Esophagus muscularis mucosa (tissue), 4 donors: ENCODE measurements at regions not wholly inside any gene's neighbourhood (a gene's known extent, or its start where the extent isn't known, plus 50 kb on each side); places are given as distances from the start of the nearest gene placed in this dataset.
A peak's percentile ranks its signal among the peaks of the same experiment; 100 is the strongest.

Source experiments
- DNase-seq: peaks from one replicate; pipeline ENCODE4 v3.0.0-alpha.2; 2017; ENCODE audit errors: extremely low spot score
- H3K27ac ChIP-seq, 4 donors: fragments of 200-600 bp; sonication (generic); replicated peaks in 1 of 4; 1 replicate in 3 of 4; 2 replicates in 1 of 4; pipeline ENCODE4 v1.5.1; 2016 to 2019; ENCODE audit warnings: mild to moderate bottlenecking in 1 of 4
- H3K27me3 ChIP-seq, 4 donors: fragments of 200-600 bp; sonication (generic); one replicate each; pipeline versions ENCODE4 v1.5.1 to v1.6.0; 2016 to 2019
- H3K36me3 ChIP-seq, 4 donors: fragments of 200-600 bp; sonication (generic); one replicate each; pipeline ENCODE4 v1.5.1; 2016 to 2019
- H3K4me1 ChIP-seq, 4 donors: fragments of 200-600 bp; sonication (generic); one replicate each; pipeline ENCODE4 v1.5.1; 2016 to 2019
- H3K4me3 ChIP-seq, 4 donors: fragments of 200-600 bp; sonication (generic); 1 replicate in 2 of 4; 2 replicates in 2 of 4; pipeline ENCODE4 v1.5.1; 2016 to 2019; ENCODE audit warnings: mild to moderate bottlenecking in 4 of 4, moderate library complexity in 1 of 4
- H3K9me3 ChIP-seq, 4 donors: fragments of 200-600 bp; sonication (generic); 1 replicate in 3 of 4; 2 replicates in 1 of 4; pipeline ENCODE4 v1.5.1; 2016 to 2019
- EP300 ChIP-seq: sonication (generic); formaldehyde crosslinking; IDR thresholded peaks from one replicate; pipeline ENCODE4 v1.6.1; 2017; ENCODE audit warnings: antibody characterized with exemption
- POLR2A ChIP-seq: fragments of 450-650 bp; IDR thresholded peaks from one replicate; pipeline ENCODE4 v1.6.1; 2017; ENCODE audit warnings: antibody characterized with exemption, moderate library complexity, mild to moderate bottlenecking, low read depth
- POLR2AphosphoS5 ChIP-seq, 2 donors: sonication (generic); formaldehyde crosslinking; IDR thresholded peaks; one replicate each; pipeline ENCODE4 v1.6.1; 2017; ENCODE audit warnings: antibody characterized with exemption in 2 of 2
- WGBS: methylation state at CpG from one replicate; pipeline ENCODE4 v1.1.5; 2018; 5-methylcytosine and 5-hydroxymethylcytosine counted together
- intact Hi-C: fragments of 100-400 bp; cut with DNase I; formaldehyde crosslinking; loops from one replicate; pipeline ENCODE4 v1.15.1; 2023
- TF ChIP-seq, protein P1 (sequence below), 3 experiments: fragments of 200-600 bp in 2 of 3; fragments of 450-650 bp in 1 of 3; sonication (generic) in 2 of 3; IDR thresholded peaks; one replicate each; pipeline ENCODE4 v1.5.1; 2017 to 2019; ENCODE audit warnings: antibody characterized with exemption in 3 of 3, mild to moderate bottlenecking in 2 of 3, moderate library complexity in 1 of 3

DNA sequence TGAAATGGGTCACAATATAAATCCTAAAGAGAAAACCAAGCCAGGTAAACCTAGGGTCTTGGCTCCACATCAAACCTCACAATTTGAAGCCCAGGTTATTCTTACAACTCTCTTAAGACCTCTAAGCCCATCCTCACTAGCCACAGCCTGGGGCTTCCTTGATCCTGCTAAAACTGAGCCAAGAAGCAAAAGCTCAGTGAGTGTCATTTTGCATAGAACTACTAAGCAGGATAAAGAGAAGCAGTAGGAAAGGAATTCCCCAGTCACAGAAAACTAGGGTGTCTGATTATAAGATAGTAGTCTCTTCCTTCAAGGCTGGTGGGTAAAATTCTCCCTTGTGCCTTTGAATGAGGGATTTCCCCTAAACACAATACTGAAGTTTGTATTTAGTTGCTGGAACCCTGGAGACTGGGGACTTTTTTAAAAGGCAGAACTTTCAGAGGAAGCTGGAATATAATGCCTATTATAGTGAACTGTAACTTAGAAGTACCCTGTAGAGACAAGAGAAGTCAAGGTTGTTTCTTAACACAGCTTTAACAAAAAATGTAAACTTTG is 196.6 kb upstream of the KIAA1217 start:
- DNase-seq: no peak
- intact Hi-C loops: no loop called here
- H3K4me1 ChIP-seq: peaks cover 0 to 9% (median 7%) of the 10 kb centered on the region in 4 donors
- TF ChIP-seq POLR2AphosphoS5 (IDR thresholded peaks at IDR 0.05) (no peak), EP300 (no peak), POLR2A (no peak)
- TF ChIP-seq, protein P1, sequence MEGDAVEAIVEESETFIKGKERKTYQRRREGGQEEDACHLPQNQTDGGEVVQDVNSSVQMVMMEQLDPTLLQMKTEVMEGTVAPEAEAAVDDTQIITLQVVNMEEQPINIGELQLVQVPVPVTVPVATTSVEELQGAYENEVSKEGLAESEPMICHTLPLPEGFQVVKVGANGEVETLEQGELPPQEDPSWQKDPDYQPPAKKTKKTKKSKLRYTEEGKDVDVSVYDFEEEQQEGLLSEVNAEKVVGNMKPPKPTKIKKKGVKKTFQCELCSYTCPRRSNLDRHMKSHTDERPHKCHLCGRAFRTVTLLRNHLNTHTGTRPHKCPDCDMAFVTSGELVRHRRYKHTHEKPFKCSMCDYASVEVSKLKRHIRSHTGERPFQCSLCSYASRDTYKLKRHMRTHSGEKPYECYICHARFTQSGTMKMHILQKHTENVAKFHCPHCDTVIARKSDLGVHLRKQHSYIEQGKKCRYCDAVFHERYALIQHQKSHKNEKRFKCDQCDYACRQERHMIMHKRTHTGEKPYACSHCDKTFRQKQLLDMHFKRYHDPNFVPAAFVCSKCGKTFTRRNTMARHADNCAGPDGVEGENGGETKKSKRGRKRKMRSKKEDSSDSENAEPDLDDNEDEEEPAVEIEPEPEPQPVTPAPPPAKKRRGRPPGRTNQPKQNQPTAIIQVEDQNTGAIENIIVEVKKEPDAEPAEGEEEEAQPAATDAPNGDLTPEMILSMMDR (IDR thresholded peaks at IDR 0.05): no peak
- no peaks in the 10 kb centered on the region for H3K9me3 ChIP-seq
- H3K4me3 ChIP-seq: no peak overlapping the region
- no peak overlapping the region for H3K27ac ChIP-seq
- no peaks in the 10 kb centered on the region for H3K36me3 ChIP-seq
- no peaks in the 10 kb centered on the region for H3K27me3 ChIP-seq

DNA sequence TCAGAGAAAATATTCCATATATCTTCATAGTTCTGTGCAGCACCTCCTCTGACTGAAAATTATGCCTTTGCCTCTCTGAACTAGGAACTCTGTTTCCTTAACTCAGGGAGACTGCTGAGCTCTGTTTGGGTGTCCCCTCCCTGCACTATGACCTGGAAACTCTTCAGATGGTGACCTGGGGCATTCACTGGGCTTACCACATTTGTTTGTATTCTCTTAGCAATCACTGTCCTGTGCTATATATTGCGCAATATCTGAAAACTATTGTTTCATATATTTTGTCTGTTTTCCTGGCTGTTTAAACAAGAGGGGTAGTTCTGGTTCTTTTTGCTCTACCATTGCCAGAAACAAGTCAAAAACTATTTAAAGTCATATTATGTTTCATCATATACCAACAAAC is 181.8 kb upstream of the KIAA1217 start:
- TF ChIP-seq, protein P1 (IDR thresholded peaks at IDR 0.05): no peak
- no peak for DNase-seq
- Histone ChIP-seq H3K36me3 (no peaks in the 10 kb centered on the region), H3K27me3 (no peaks in the 10 kb centered on the region), H3K9me3 (peaks cover 0 to 4% (median 0%) of the 10 kb centered on the region in 4 donors), H3K4me3 (no peak overlapping the region), H3K4me1 (no peaks in the 10 kb centered on the region), H3K27ac (no peak overlapping the region)
- WGBS: 100% methylated on average over 1 of the region's 1 CpG
- intact Hi-C loops: no loop called here

DNA sequence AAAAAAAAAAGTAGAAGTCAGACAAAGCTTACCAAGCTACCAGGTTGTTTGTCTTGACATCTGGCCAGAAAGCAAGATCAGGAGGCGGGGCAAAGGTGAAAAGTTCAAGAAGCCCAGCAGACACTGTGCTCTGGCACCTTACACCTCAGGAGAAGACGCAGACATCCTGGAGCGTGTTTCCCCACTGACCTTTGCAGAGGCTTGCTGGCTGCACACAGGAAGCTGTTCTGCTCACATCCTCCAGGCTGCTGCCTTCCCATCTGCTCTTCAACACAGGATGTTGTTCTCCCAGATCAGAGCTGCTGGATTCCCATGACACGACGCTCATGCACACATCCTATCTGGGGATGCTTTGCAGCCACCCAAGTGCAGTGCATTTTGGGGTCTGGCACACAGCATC is 174.4 kb upstream of the KIAA1217 start:
- no peaks in the 10 kb centered on the region for H3K4me1 ChIP-seq
- no peak for TF ChIP-seq EP300
- TF ChIP-seq POLR2AphosphoS5 (IDR thresholded peaks at IDR 0.05): peak in 1 of 2 donors; percentile 11
- H3K27me3 ChIP-seq: no peaks in the 10 kb centered on the region
- no peaks in the 10 kb centered on the region for H3K36me3 ChIP-seq
- no peaks in the 10 kb centered on the region for H3K9me3 ChIP-seq
- no peak overlapping the region for H3K27ac ChIP-seq
- WGBS: 68% methylated on average over 5 of the region's 5 CpGs
- no peak overlapping the region for H3K4me3 ChIP-seq
- no peak for DNase-seq
- intact Hi-C loops: no loop called here

DNA sequence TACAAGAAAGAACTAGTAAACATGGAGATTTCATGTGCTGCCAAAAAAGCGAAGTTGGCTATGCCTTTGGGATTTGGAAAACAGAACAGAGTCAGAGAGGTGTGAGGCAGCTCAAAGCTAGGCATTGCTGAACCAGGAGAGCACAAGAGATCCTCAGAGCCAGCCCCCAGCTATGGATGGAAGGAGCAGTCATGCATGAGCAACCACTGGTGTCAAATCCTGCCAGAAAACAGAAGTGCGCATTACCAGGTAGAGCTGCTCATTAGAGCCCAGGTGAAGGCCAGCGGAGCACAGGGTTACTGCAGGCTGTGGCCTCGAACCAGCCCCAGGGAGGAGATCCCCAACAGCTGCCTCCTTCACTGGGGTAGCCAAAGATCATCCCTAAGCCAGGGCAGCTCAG is 173.2 kb upstream of the KIAA1217 start:
- TF ChIP-seq EP300 (no peak), POLR2AphosphoS5 (IDR thresholded peaks at IDR 0.05) (no peak), POLR2A (no peak)
- TF ChIP-seq, protein P1 (IDR thresholded peaks at IDR 0.05): no peak
- H3K9me3 ChIP-seq: no peaks in the 10 kb centered on the region
- WGBS: 79% methylated on average over 3 of the region's 4 CpGs
- no peaks in the 10 kb centered on the region for H3K27me3 ChIP-seq
- H3K4me1 ChIP-seq: no peaks in the 10 kb centered on the region
- intact Hi-C loops: no loop called here
- no peak for DNase-seq
- no peak overlapping the region for H3K4me3 ChIP-seq
- no peaks in the 10 kb centered on the region for H3K36me3 ChIP-seq
- H3K27ac ChIP-seq: no peak overlapping the region

DNA sequence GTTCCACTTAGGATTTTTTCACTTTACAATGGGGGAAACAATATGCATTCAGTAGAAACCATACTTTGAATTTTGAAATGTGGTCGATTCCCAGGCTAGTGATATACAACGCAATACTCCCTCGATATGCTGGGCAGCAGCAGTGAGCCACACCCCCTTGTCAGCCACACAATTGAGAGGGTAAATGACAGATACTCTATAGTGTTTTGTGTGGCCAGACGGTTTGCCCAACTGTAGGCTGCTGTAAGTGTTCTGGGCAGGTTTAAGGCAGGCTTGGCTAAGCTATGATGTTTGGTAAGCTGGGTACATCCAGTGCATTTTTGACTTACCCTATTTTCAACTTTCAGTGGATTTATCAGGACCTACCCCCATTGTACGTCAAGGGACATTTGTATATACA is 169.6 kb upstream of the KIAA1217 start:
- H3K9me3 ChIP-seq: no peaks in the 10 kb centered on the region
- intact Hi-C loops: no loop called here
- WGBS: 89% methylated on average over 5 of the region's 5 CpGs
- H3K27ac ChIP-seq: no peak overlapping the region
- no peak overlapping the region for H3K4me3 ChIP-seq
- no peaks in the 10 kb centered on the region for H3K27me3 ChIP-seq
- H3K36me3 ChIP-seq: no peaks in the 10 kb centered on the region
- no peaks in the 10 kb centered on the region for H3K4me1 ChIP-seq
- no peak for DNase-seq
- TF ChIP-seq POLR2AphosphoS5 (IDR thresholded peaks at IDR 0.05): no peak
- TF ChIP-seq, protein P1 (IDR thresholded peaks at IDR 0.05): no peak
- TF ChIP-seq POLR2A: no peak
- TF ChIP-seq EP300: no peak
